ENCODE measurements at regions not wholly inside any gene's neighbourhood (a gene's known extent, or its start where the extent isn't known, plus 50 kb on each side); places are given as distances from the start of the nearest gene placed in this dataset.

DNA sequence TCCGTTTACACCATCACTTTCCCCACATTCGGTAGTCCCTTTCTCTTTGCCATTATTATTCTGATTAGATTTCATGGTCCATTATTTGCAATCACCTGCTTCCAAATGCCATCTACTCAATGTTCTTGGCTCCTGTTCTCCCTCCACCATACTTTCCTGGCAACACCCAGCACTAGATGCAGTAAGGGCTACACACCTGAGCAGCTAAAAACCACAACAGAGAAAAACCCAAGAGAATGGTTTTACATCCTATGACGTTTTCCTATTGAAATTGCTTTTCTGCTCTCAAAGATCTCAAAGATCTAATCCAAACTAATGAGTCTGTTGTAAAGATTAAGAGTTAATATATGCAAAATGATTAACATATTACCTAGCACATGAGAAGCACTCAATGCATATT, 441.3 kb downstream of the SHISA9 start:
- TF ChIP-seq MAX (IDR thresholded peaks at IDR 0.05; ENCODE audit: low read depth) (no peak), EZH2phosphoT487 (IDR thresholded peaks at IDR 0.05; ENCODE audit: borderline replicate concordance, low read depth) (no peak), ELF1 (IDR thresholded peaks at IDR 0.05) (no peak), RCOR1 (IDR thresholded peaks at IDR 0.05; ENCODE audit: low read length) (no peak), EP300 (IDR thresholded peaks at IDR 0.05; ENCODE audit: borderline replicate concordance in 1 of 2, low read depth in 1 of 2, low read length in 1 of 2) (no peak), MXI1 (IDR thresholded peaks at IDR 0.05; ENCODE audit: low read depth, low read length) (no peak)
- TF ChIP-seq, protein P1, sequence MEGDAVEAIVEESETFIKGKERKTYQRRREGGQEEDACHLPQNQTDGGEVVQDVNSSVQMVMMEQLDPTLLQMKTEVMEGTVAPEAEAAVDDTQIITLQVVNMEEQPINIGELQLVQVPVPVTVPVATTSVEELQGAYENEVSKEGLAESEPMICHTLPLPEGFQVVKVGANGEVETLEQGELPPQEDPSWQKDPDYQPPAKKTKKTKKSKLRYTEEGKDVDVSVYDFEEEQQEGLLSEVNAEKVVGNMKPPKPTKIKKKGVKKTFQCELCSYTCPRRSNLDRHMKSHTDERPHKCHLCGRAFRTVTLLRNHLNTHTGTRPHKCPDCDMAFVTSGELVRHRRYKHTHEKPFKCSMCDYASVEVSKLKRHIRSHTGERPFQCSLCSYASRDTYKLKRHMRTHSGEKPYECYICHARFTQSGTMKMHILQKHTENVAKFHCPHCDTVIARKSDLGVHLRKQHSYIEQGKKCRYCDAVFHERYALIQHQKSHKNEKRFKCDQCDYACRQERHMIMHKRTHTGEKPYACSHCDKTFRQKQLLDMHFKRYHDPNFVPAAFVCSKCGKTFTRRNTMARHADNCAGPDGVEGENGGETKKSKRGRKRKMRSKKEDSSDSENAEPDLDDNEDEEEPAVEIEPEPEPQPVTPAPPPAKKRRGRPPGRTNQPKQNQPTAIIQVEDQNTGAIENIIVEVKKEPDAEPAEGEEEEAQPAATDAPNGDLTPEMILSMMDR (IDR thresholded peaks at IDR 0.05): no peak

Measured in SK-N-SH (cell line).